SU-DHL-6 (cell line): ENCODE measurements at regions not wholly inside any gene's neighbourhood (a gene's known extent, or its start where the extent isn't known, plus 50 kb on each side); places are given as distances from the start of the nearest gene placed in this dataset.

ENCODE experiments used
- CTCF ChIP-seq: fragments of 200-600 bp; sonication (generic); IDR thresholded peaks from one replicate; pipeline ENCODE4 v1.5.1; 2017; ENCODE audit warnings: antibody characterized with exemption, mild to moderate bottlenecking, low read length, moderate library complexity; ENCODE audit not compliant: insufficient read depth, poor library complexity, severe bottlenecking
- EZH2phosphoT487 ChIP-seq: fragments of 200-600 bp; sonication (generic), shearing (Covaris generic); conservative IDR thresholded peaks from 2 replicates; pipeline ENCODE4 v1.6.1; 2018; ENCODE audit warnings: mild to moderate bottlenecking, antibody characterized with exemption, low read length, moderate library complexity, mixed read lengths

GRCh38 chr20:20793591-20793990 is 81.1 kb upstream of the RALGAPA2 start:
- TF ChIP-seq CTCF (no peak), EZH2phosphoT487 (no peak)
